ENCODE measurements at regions not wholly inside any gene's neighbourhood (a gene's known extent, or its start where the extent isn't known, plus 50 kb on each side); places are given as distances from the start of the nearest gene placed in this dataset.

GRCh38 chr9:73349476-73349875, 197.8 kb downstream of the ANXA1 start:
- Mint-ChIP-seq H3K27me3 (ENCODE audit: insufficient read depth) (no peaks in the 10 kb centered on the region), H3K4me1 (ENCODE audit: low read depth) (no peaks in the 10 kb centered on the region), H3K36me3 (ENCODE audit: low read depth) (no peaks in the 10 kb centered on the region), H3K9me3 (peaks cover 5% of the 10 kb centered on the region; the same call in 1 of the 2 replicates), H3K27ac (no peak overlapping the region), H3K4me3 (no peak overlapping the region)
- TF ChIP-seq, protein P1, sequence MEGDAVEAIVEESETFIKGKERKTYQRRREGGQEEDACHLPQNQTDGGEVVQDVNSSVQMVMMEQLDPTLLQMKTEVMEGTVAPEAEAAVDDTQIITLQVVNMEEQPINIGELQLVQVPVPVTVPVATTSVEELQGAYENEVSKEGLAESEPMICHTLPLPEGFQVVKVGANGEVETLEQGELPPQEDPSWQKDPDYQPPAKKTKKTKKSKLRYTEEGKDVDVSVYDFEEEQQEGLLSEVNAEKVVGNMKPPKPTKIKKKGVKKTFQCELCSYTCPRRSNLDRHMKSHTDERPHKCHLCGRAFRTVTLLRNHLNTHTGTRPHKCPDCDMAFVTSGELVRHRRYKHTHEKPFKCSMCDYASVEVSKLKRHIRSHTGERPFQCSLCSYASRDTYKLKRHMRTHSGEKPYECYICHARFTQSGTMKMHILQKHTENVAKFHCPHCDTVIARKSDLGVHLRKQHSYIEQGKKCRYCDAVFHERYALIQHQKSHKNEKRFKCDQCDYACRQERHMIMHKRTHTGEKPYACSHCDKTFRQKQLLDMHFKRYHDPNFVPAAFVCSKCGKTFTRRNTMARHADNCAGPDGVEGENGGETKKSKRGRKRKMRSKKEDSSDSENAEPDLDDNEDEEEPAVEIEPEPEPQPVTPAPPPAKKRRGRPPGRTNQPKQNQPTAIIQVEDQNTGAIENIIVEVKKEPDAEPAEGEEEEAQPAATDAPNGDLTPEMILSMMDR (IDR thresholded peaks at IDR 0.05), result no peak
- DNase-seq, result no peak

DNA sequence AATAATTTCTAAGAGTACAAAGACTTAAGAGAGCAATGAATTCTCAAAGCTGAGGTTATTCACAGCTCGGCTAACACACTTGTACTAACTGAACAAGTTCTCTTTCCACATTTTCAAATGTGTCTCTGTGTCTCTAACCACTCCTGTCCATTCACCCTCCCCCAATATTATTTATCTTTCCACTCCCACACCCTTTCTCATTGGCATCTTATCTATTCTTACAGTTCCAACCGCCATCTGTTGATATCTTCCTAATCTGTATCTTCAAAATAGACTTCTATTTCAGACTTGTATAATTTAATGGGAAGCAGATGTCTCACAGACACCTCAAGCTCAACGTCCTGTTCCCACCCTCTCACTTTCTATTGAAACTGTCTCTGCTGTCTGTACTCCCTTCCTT, 205.9 kb downstream of the ANXA1 start:
- no peak overlapping the region for H3K4me3 Mint-ChIP-seq
- H3K27ac Mint-ChIP-seq, result no peak overlapping the region
- no peak for DNase-seq
- no peaks in the 10 kb centered on the region for H3K4me1 Mint-ChIP-seq (ENCODE audit: low read depth)
- no peaks in the 10 kb centered on the region for H3K27me3 Mint-ChIP-seq (ENCODE audit: insufficient read depth)
- no peaks in the 10 kb centered on the region for H3K36me3 Mint-ChIP-seq (ENCODE audit: low read depth)
- TF ChIP-seq, protein P1 (IDR thresholded peaks at IDR 0.05), result no peak
- H3K9me3 Mint-ChIP-seq, result no peaks in the 10 kb centered on the region; the same call in 1 of the 2 replicates

DNA sequence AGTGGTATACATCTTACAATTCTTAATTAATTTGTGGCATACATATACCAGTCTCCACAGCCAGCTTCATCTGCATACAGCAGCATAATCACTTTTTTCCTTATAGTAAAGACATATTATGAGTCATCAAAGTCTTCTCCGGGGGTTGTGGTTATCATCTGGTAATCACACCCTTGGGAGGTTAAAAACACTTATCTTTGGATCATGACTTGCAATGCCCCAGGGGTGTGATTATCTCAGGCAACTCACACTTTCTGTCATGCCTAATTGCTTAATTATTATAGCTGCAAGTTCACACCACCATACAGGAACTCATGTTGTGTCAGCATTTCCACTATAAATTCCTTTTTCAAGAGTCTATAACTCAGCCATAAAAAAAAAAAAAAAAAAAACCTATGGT, 218.4 kb downstream of the ANXA1 start:
- H3K36me3 Mint-ChIP-seq (ENCODE audit: low read depth), result no peaks in the 10 kb centered on the region
- no peak overlapping the region for H3K4me3 Mint-ChIP-seq
- TF ChIP-seq, protein P1 (IDR thresholded peaks at IDR 0.05), result no peak
- DNase-seq, result no peak
- H3K27ac Mint-ChIP-seq, result no peak overlapping the region
- peaks cover 6% of the 10 kb centered on the region for H3K9me3 Mint-ChIP-seq
- no peaks in the 10 kb centered on the region for H3K4me1 Mint-ChIP-seq (ENCODE audit: low read depth)
- H3K27me3 Mint-ChIP-seq (ENCODE audit: insufficient read depth), result no peaks in the 10 kb centered on the region

DNA sequence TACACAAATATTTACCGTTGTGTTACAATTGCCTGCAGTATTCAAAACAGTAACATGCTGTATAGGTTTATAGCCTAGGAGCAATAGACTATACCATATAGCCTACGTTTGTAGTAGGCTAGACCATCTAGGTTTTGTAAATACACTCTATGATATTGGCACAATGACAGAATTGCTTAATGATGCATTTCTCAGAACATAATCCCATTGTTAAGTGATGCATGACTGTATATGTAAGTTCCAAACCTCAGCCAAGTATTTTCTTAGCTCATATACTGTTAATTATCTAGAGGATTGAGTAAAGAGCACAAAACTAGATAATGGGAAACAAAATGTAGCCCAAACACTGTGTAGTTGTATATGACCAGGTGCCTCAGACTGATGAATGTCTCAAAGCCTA, 220.1 kb downstream of the ANXA1 start:
- no peak for DNase-seq
- TF ChIP-seq, protein P1 (IDR thresholded peaks at IDR 0.05), result no peak
- Mint-ChIP-seq H3K27me3 (ENCODE audit: insufficient read depth) (no peaks in the 10 kb centered on the region), H3K4me1 (ENCODE audit: low read depth) (no peaks in the 10 kb centered on the region), H3K36me3 (ENCODE audit: low read depth) (no peaks in the 10 kb centered on the region), H3K4me3 (no peak overlapping the region), H3K27ac (no peak overlapping the region), H3K9me3 (peaks cover 6% of the 10 kb centered on the region)

GRCh38 chr9:73380411-73380810, 228.7 kb downstream of the ANXA1 start:
- no peak overlapping the region for H3K27ac Mint-ChIP-seq
- TF ChIP-seq, protein P1 (IDR thresholded peaks at IDR 0.05), result no peak
- no peak overlapping the region for H3K4me3 Mint-ChIP-seq
- H3K27me3 Mint-ChIP-seq (ENCODE audit: insufficient read depth), result no peaks in the 10 kb centered on the region
- no peaks in the 10 kb centered on the region for H3K4me1 Mint-ChIP-seq (ENCODE audit: low read depth)
- DNase-seq, result no peak
- H3K36me3 Mint-ChIP-seq (ENCODE audit: low read depth), result no peaks in the 10 kb centered on the region
- H3K9me3 Mint-ChIP-seq, result peaks cover 32% of the 10 kb centered on the region
